SK-N-SH (cell line): ENCODE measurements at regions not wholly inside any gene's neighbourhood (a gene's known extent, or its start where the extent isn't known, plus 50 kb on each side); places are given as distances from the start of the nearest gene placed in this dataset.

Experiments
- CTCF ChIA-PET: fragments of 300-600, 350-600 bp; formaldehyde crosslinking; extraction: SDS; loops from one replicate; lab custom pipeline; 2021; lab: Yijun Ruan, JAX
- POLR2A ChIA-PET: fragments of 350-600 bp; sonication (Branson Sonifier 250); formaldehyde crosslinking; extraction: SDS; loops from one replicate; lab custom pipeline; 2020; ENCODE audit warnings: antibody characterized with exemption, inconsistent platforms; lab: Yijun Ruan, JAX
- DNase-seq: peaks from one replicate; pipeline ENCODE4 v3.0.0; 2012
- H2AFZ ChIP-seq: fragments of 200-600 bp; sonication (generic); 2 replicates; pipeline ENCODE4 v1.8.1; 2016; ENCODE audit warnings: antibody characterized with exemption, mild to moderate bottlenecking, low read depth
- H3F3A ChIP-seq: fragments of 200-600 bp; sonication (generic); replicated peaks from 2 replicates; pipeline ENCODE3; 2016; ENCODE audit warnings: antibody characterized with exemption, mild to moderate bottlenecking; ENCODE audit not compliant: insufficient read depth
- H3K27ac ChIP-seq, 2 experiments: fragments of 200-500 bp in 1 of 2; fragments of 200-600 bp in 1 of 2; sonication (Bioruptor generic) in 1 of 2; sonication (generic), shearing (Covaris generic) in 1 of 2; 2 replicates each; pipeline versions ENCODE4 v1.5.1 to v1.6.1; 2014 to 2016; ENCODE audit warnings: low read depth in 2 of 2, inconsistent platforms in 1 of 2, low read length in 1 of 2, mild to moderate bottlenecking in 1 of 2, mixed read lengths in 1 of 2
- H3K27me3 ChIP-seq: fragments of 200-600 bp; sonication (generic), shearing (Covaris generic); 2 replicates; pipeline ENCODE4 v1.6.1; 2016; ENCODE audit warnings: mixed run types; ENCODE audit not compliant: insufficient read depth
- H3K36me3 ChIP-seq, 2 experiments: fragments of 200-500 bp in 1 of 2; fragments of 200-600 bp in 1 of 2; sonication (Bioruptor generic) in 1 of 2; sonication (generic) in 1 of 2; replicated peaks in 1 of 2; 2 replicates each; pipeline versions ENCODE3 to v1.5.1; 2014 to 2016; ENCODE audit warnings: low read length in 1 of 2, mild to moderate bottlenecking in 1 of 2; ENCODE audit not compliant: insufficient read depth in 2 of 2, control insufficient read depth in 1 of 2
- H3K4me1 ChIP-seq, 2 experiments: fragments of 200-500 bp in 1 of 2; fragments of 200-600 bp in 1 of 2; sonication (Bioruptor generic) in 1 of 2; sonication (generic), shearing (Covaris generic) in 1 of 2; 2 replicates each; pipeline versions ENCODE4 v1.5.1 to v1.6.1; 2014 to 2016; ENCODE audit warnings: low read depth in 1 of 2, low read length in 1 of 2, mixed run types in 1 of 2; ENCODE audit not compliant: insufficient read depth in 2 of 2, control insufficient read depth in 1 of 2
- H3K4me2 ChIP-seq: fragments of 200-600 bp; sonication (generic), shearing (Covaris generic); 2 replicates; pipeline ENCODE4 v1.6.1; 2017; ENCODE audit warnings: mixed run types
- H3K4me3 ChIP-seq, 2 experiments: fragments of 200-500 bp in 1 of 2; fragments of 200-600 bp in 1 of 2; sonication (Bioruptor generic) in 1 of 2; sonication (generic), shearing (Covaris generic) in 1 of 2; 2 replicates each; pipeline versions ENCODE4 v1.5.1 to v1.8.1; 2014 to 2016; ENCODE audit warnings: low read depth in 2 of 2, inconsistent platforms in 1 of 2, low read length in 1 of 2, mild to moderate bottlenecking in 1 of 2, mixed read lengths in 1 of 2, moderate library complexity in 1 of 2
- H3K79me2 ChIP-seq: fragments of 200-600 bp; sonication (generic); 2 replicates; pipeline ENCODE4 v1.8.1; 2017; ENCODE audit warnings: mild to moderate bottlenecking; ENCODE audit not compliant: insufficient read depth
- H3K9ac ChIP-seq: fragments of 200-600 bp; sonication (generic); 2 replicates; pipeline ENCODE4 v1.6.1; 2017; ENCODE audit warnings: mixed run types
- H3K9me2 ChIP-seq: fragments of 200-600 bp; sonication (generic); 2 replicates; pipeline ENCODE4 v1.6.1; 2017; ENCODE audit warnings: mixed run types
- H3K9me3 ChIP-seq: fragments of 200-600 bp; sonication (generic); 2 replicates; pipeline ENCODE4 v1.6.1; 2017; ENCODE audit warnings: mixed run types, mild to moderate bottlenecking, moderate library complexity
- H4K20me1 ChIP-seq: fragments of 200-600 bp; sonication (generic); 2 replicates; pipeline ENCODE4 v1.6.1; 2017; ENCODE audit warnings: mild to moderate bottlenecking, mixed run types; ENCODE audit not compliant: insufficient read depth
- CHD2 ChIP-seq: fragments of 150-350 bp; IDR thresholded peaks from 2 replicates; pipeline ENCODE4 v1.6.1; 2018; ENCODE audit warnings: low read length; ENCODE audit not compliant: partially characterized antibody
- ELF1 ChIP-seq: IDR thresholded peaks from 2 replicates; pipeline ENCODE4 v1.4.0; 2012
- EP300 ChIP-seq, 2 experiments: IDR thresholded peaks; 2 replicates each; pipeline versions ENCODE4 v1.4.0 to v1.6.1; 2012; ENCODE audit warnings: borderline replicate concordance in 1 of 2, low read depth in 1 of 2, low read length in 1 of 2
- EZH2phosphoT487 ChIP-seq: fragments of 200-600 bp; sonication (generic); IDR thresholded peaks from 2 replicates; pipeline ENCODE4 v1.6.1; 2017; ENCODE audit warnings: low read depth, mixed run types, mild to moderate bottlenecking, antibody characterized with exemption, moderate library complexity, borderline replicate concordance
- FOSL2 ChIP-seq: IDR thresholded peaks from 2 replicates; pipeline ENCODE4 v1.4.0; 2012; ENCODE audit warnings: low read depth, mild to moderate bottlenecking, moderate library complexity, borderline replicate concordance
- FOXJ3 ChIP-seq: sonication (generic); formaldehyde crosslinking; IDR thresholded peaks from 2 replicates; pipeline ENCODE4 v1.5.1; 2020; ENCODE audit warnings: mild to moderate bottlenecking, missing genetic modification reagents
- GABPA ChIP-seq: IDR thresholded peaks from 2 replicates; pipeline ENCODE4 v1.4.0; 2012; ENCODE audit warnings: low read depth, mild to moderate bottlenecking
- GATA2 ChIP-seq: sonication (generic); formaldehyde crosslinking; IDR thresholded peaks from 2 replicates; pipeline ENCODE4 v1.5.0; 2020; ENCODE audit warnings: mild to moderate bottlenecking, missing genetic modification reagents
- JUND ChIP-seq: IDR thresholded peaks from 2 replicates; pipeline ENCODE4 v1.4.0; 2012
- MEF2A ChIP-seq: IDR thresholded peaks from 2 replicates; pipeline ENCODE4 v1.4.0; 2012; ENCODE audit warnings: low read depth, borderline replicate concordance
- NFIC ChIP-seq: IDR thresholded peaks from 2 replicates; pipeline ENCODE4 v1.4.0; 2012; ENCODE audit warnings: borderline replicate concordance
- POLR2AphosphoS5 ChIP-seq: IDR thresholded peaks from 2 replicates; pipeline ENCODE4 v1.6.1; 2012; ENCODE audit warnings: low read depth, low read length
- RAD21 ChIP-seq: IDR thresholded peaks from 2 replicates; pipeline ENCODE4 v1.6.1; 2012; ENCODE audit warnings: mild to moderate bottlenecking, low read length
- TCF12 ChIP-seq: IDR thresholded peaks from 2 replicates; pipeline ENCODE4 v1.4.0; 2012
- TEAD4 ChIP-seq: IDR thresholded peaks from 2 replicates; pipeline ENCODE4 v1.4.0; 2012; ENCODE audit warnings: mild to moderate bottlenecking, borderline replicate concordance; ENCODE audit not compliant: insufficient read depth
- whole genome bisulfite sequencing: methylation state at CpG from one replicate; pipeline ENCODE4 v1.1.6; 2017; ENCODE audit warnings: low lambda C conversion rate; 5-methylcytosine and 5-hydroxymethylcytosine counted together
- TF ChIP-seq, protein P1 (sequence below): IDR thresholded peaks from 2 replicates; pipeline ENCODE4 v1.4.0; 2012; ENCODE audit warnings: low read depth, borderline replicate concordance
- TF ChIP-seq, protein P2 (sequence below): IDR thresholded peaks from 2 replicates; pipeline ENCODE4; 2012
- TF ChIP-seq, protein P3 (sequence below): fragments of 200-600 bp; sonication (generic); IDR thresholded peaks from 2 replicates; pipeline ENCODE4 v1.6.1; 2017; ENCODE audit warnings: antibody characterized with exemption, mild to moderate bottlenecking, moderate library complexity
- TF ChIP-seq, protein P4 (sequence below): fragments of 150-350 bp; IDR thresholded peaks from 2 replicates; pipeline ENCODE4 v1.6.1; 2016; ENCODE audit warnings: mild to moderate bottlenecking, low read depth, low read length
- TF ChIP-seq, protein P5 (sequence below): IDR thresholded peaks from 2 replicates; pipeline ENCODE4 v1.4.0; 2012; ENCODE audit warnings: low read depth, borderline replicate concordance

DNA sequence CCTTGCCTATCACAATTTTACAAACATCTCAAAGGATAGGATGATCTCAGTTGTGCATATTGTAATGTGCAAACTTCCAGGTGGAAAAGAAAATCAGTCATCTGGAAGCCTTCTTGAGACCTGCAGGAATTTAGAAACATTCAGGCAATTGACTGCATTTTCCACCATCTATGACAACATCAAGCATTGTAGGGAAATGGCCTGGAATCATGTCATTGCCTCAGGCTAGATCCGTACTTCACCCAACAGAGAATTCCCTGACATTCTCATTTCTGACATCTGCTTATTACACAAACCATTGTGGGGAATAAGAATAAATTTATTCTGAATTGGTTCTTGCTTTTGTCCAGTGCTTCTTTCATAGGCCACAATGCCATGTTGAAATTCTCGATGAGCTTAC is 124.9 kb upstream of the NPVF start (continued):
- TF ChIP-seq GATA2 (CRISPR knock-in tag) = no peak
- TF ChIP-seq, all 33 proteins: peak for 0

DNA sequence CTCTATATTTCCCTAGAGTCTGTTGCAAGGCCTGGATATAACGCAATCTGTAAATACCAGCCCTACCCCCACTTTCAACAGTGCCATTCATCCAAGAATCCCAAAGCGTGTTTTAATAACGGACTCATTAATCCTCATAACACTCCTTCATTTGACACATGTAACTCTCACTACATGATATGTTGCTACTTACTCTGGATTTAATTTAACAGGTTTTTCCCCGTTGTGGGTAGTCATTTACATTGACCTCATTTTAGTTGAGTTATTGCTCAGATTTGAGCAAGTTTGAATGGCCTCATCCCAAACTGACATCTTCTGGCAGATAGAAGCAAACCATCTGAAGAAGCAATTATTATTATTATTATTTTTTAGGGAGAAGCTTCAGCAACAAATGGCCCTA is 125.4 kb upstream of the NPVF start:
- no peaks in the 10 kb centered on the region for H3K9me3 ChIP-seq
- no peaks in the 10 kb centered on the region for H3K79me2 ChIP-seq
- 47% methylated on average over 4 of the region's 4 CpGs for WGBS
- H3K27me3 ChIP-seq = no peaks in the 10 kb centered on the region
- TF ChIP-seq CHD2 (no peak), FOSL2 (no peak), EP300 (IDR thresholded peaks at IDR 0.05; ENCODE audit: borderline replicate concordance in 1 of 2, low read depth in 1 of 2, low read length in 1 of 2) (no peak), TCF12 (no peak), RAD21 (no peak), NFIC (no peak), MEF2A (no peak), GABPA (no peak), TEAD4 (no peak), POLR2AphosphoS5 (no peak), FOXJ3 (CRISPR knock-in tag) (no peak), EZH2phosphoT487 (no peak), ELF1 (no peak), JUND (no peak), GATA2 (CRISPR knock-in tag) (no peak)
- TF ChIP-seq, protein P1, sequence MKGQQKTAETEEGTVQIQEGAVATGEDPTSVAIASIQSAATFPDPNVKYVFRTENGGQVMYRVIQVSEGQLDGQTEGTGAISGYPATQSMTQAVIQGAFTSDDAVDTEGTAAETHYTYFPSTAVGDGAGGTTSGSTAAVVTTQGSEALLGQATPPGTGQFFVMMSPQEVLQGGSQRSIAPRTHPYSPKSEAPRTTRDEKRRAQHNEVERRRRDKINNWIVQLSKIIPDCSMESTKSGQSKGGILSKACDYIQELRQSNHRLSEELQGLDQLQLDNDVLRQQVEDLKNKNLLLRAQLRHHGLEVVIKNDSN = no peak
- TF ChIP-seq, protein P2, sequence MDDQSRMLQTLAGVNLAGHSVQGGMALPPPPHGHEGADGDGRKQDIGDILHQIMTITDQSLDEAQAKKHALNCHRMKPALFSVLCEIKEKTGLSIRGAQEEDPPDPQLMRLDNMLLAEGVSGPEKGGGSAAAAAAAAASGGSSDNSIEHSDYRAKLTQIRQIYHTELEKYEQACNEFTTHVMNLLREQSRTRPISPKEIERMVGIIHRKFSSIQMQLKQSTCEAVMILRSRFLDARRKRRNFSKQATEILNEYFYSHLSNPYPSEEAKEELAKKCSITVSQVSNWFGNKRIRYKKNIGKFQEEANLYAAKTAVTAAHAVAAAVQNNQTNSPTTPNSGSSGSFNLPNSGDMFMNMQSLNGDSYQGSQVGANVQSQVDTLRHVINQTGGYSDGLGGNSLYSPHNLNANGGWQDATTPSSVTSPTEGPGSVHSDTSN = no peak
- TF ChIP-seq, protein P3, sequence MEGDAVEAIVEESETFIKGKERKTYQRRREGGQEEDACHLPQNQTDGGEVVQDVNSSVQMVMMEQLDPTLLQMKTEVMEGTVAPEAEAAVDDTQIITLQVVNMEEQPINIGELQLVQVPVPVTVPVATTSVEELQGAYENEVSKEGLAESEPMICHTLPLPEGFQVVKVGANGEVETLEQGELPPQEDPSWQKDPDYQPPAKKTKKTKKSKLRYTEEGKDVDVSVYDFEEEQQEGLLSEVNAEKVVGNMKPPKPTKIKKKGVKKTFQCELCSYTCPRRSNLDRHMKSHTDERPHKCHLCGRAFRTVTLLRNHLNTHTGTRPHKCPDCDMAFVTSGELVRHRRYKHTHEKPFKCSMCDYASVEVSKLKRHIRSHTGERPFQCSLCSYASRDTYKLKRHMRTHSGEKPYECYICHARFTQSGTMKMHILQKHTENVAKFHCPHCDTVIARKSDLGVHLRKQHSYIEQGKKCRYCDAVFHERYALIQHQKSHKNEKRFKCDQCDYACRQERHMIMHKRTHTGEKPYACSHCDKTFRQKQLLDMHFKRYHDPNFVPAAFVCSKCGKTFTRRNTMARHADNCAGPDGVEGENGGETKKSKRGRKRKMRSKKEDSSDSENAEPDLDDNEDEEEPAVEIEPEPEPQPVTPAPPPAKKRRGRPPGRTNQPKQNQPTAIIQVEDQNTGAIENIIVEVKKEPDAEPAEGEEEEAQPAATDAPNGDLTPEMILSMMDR = no peak
- TF ChIP-seq, protein P4, sequence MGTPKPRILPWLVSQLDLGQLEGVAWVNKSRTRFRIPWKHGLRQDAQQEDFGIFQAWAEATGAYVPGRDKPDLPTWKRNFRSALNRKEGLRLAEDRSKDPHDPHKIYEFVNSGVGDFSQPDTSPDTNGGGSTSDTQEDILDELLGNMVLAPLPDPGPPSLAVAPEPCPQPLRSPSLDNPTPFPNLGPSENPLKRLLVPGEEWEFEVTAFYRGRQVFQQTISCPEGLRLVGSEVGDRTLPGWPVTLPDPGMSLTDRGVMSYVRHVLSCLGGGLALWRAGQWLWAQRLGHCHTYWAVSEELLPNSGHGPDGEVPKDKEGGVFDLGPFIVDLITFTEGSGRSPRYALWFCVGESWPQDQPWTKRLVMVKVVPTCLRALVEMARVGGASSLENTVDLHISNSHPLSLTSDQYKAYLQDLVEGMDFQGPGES = no peak
- TF ChIP-seq, protein P5, sequence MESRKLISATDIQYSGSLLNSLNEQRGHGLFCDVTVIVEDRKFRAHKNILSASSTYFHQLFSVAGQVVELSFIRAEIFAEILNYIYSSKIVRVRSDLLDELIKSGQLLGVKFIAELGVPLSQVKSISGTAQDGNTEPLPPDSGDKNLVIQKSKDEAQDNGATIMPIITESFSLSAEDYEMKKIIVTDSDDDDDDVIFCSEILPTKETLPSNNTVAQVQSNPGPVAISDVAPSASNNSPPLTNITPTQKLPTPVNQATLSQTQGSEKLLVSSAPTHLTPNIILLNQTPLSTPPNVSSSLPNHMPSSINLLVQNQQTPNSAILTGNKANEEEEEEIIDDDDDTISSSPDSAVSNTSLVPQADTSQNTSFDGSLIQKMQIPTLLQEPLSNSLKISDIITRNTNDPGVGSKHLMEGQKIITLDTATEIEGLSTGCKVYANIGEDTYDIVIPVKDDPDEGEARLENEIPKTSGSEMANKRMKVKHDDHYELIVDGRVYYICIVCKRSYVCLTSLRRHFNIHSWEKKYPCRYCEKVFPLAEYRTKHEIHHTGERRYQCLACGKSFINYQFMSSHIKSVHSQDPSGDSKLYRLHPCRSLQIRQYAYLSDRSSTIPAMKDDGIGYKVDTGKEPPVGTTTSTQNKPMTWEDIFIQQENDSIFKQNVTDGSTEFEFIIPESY = no peak
- POLR2A ChIA-PET = no interaction called here
- no peak overlapping the region for H2AFZ ChIP-seq
- H3K4me2 ChIP-seq = no peak overlapping the region
- no peak overlapping the region for H3K4me3 ChIP-seq
- H3K9ac ChIP-seq = no peak overlapping the region
- no peak for DNase-seq
- no peaks in the 10 kb centered on the region for H3K9me2 ChIP-seq
- H3K4me1 ChIP-seq = no peaks in the 10 kb centered on the region; a peak in 1 of 4 replicates
- no peak overlapping the region for H3K27ac ChIP-seq
- H4K20me1 ChIP-seq = no peaks in the 10 kb centered on the region
- no peaks in the 10 kb centered on the region for H3K36me3 ChIP-seq
- H3F3A ChIP-seq = no peaks in the 10 kb centered on the region
- CTCF ChIA-PET = no interaction called here
